ENCODE measurements at regions not wholly inside any gene's neighbourhood (a gene's known extent, or its start where the extent isn't known, plus 50 kb on each side); places are given as distances from the start of the nearest gene placed in this dataset.

GRCh38 chr6:147654103-147654845 is 145.8 kb downstream of the SAMD5 start:
- H3K36me3 Mint-ChIP-seq (ENCODE audit: low read depth): no peaks in the 10 kb centered on the region
- H3K4me3 Mint-ChIP-seq: no peak overlapping the region
- no peaks in the 10 kb centered on the region for H3K4me1 Mint-ChIP-seq (ENCODE audit: low read depth)
- H3K27me3 Mint-ChIP-seq: no peaks in the 10 kb centered on the region
- H3K27ac Mint-ChIP-seq: no peak overlapping the region
- peaks cover 6% of the 10 kb centered on the region for H3K9me3 Mint-ChIP-seq

DNA sequence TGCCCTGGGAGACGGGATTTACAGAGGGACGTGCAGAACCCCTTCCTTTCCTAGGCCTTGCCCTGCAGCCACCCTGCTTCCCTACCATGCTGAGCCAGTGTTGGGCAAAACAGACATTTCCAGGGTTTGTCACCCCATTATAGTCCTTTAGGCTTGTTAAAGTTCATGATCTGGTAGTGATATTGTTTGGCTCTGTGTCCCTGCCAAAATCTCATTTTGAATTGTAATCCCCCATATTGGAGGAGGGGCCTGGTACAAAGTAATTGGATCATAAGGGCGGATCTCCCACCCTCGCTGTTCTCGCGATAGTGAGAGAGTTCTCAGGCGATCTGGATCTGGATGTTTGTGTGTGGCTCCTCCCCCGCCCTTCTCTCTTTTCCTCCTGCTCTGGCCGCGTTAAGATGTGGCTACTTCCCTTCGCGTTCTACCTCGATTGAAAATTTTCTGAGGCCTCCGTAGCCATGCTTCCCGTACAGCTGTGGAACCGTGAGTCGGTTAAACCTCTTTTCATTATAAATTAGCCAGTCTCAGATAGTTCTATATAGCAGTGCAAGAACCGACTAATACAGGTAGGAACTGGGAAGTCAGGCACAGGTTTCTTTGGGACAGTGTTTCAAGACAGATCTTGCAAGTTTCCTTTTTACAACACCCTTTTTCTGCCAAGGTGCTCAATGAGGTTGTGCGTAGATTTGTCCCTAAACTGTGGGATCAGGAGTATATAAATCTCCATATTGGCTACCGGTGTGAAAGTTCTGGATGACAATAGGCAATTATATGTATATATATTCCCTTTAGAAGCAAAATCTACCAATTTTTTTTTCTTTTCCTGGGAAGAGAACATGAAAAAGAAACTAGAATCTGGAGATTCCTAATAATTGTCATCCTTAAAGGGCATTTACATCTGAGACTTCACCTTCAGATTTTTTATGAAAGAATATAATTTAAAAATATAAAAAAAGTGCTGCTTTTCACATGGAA is 152.1 kb downstream of the SAMD5 start:
- Mint-ChIP-seq H3K27ac (no peak overlapping the region), H3K27me3 (no peaks in the 10 kb centered on the region), H3K4me1 (ENCODE audit: low read depth) (no peaks in the 10 kb centered on the region), H3K9me3 (peaks cover 5% of the 10 kb centered on the region), H3K36me3 (ENCODE audit: low read depth) (no peaks in the 10 kb centered on the region), H3K4me3 (no peak overlapping the region)

- H3K27me3 Mint-ChIP-seq: no peaks in the 10 kb centered on the region
- no peak overlapping the region for H3K4me3 Mint-ChIP-seq
- H3K9me3 Mint-ChIP-seq: no peaks in the 10 kb centered on the region
- no peak overlapping the region for H3K27ac Mint-ChIP-seq
- no peaks in the 10 kb centered on the region for H3K36me3 Mint-ChIP-seq (ENCODE audit: low read depth)
- no peaks in the 10 kb centered on the region for H3K4me1 Mint-ChIP-seq (ENCODE audit: low read depth)
Observed at GRCh38 chr6:147662646-147663045, 154.2 kb downstream of the SAMD5 start.

- Mint-ChIP-seq H3K4me1 (ENCODE audit: low read depth) (no peaks in the 10 kb centered on the region), H3K36me3 (ENCODE audit: low read depth) (no peaks in the 10 kb centered on the region), H3K27me3 (no peaks in the 10 kb centered on the region), H3K4me3 (no peak overlapping the region), H3K9me3 (peaks cover 4% of the 10 kb centered on the region), H3K27ac (no peak overlapping the region)
Observed at GRCh38 chr6:147664092-147664491, 155.6 kb downstream of the SAMD5 start.

DNA sequence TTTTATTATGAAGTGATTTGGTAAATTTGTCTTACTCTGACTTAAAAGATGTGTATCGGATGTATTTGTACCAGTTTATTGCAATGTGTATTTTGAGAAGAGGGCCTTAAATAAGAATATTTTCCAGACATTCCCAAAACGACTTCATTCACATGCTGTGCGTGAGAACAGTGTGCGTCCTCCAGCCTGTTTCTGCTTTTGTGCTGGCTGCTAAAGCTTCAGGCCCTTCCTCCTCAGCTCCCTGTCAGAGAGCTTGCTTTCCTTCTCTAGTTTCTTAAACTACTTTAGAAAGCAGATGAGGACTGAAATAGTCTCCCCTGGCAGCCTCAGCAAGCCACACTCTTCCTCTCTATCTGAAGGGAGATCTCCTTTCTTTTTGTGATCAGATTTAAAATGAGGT is 157.8 kb downstream of the SAMD5 start:
- H3K4me3 Mint-ChIP-seq: no peak overlapping the region
- no peak overlapping the region for H3K27ac Mint-ChIP-seq

GRCh38 chr6:147667082-147667481 is 158.6 kb downstream of the SAMD5 start:
- H3K27ac Mint-ChIP-seq: no peak overlapping the region
- H3K9me3 Mint-ChIP-seq: peaks cover 12% of the 10 kb centered on the region
- H3K27me3 Mint-ChIP-seq: no peaks in the 10 kb centered on the region
- no peak overlapping the region for H3K4me3 Mint-ChIP-seq
- H3K4me1 Mint-ChIP-seq (ENCODE audit: low read depth): no peaks in the 10 kb centered on the region
- H3K36me3 Mint-ChIP-seq (ENCODE audit: low read depth): no peaks in the 10 kb centered on the region

More for the DNA sequence above, 157.8 kb downstream of the SAMD5 start:
- H3K9me3 Mint-ChIP-seq: peaks cover 12% of the 10 kb centered on the region
- no peaks in the 10 kb centered on the region for H3K4me1 Mint-ChIP-seq (ENCODE audit: low read depth)
- H3K36me3 Mint-ChIP-seq (ENCODE audit: low read depth): no peaks in the 10 kb centered on the region
- no peaks in the 10 kb centered on the region for H3K27me3 Mint-ChIP-seq

DNA sequence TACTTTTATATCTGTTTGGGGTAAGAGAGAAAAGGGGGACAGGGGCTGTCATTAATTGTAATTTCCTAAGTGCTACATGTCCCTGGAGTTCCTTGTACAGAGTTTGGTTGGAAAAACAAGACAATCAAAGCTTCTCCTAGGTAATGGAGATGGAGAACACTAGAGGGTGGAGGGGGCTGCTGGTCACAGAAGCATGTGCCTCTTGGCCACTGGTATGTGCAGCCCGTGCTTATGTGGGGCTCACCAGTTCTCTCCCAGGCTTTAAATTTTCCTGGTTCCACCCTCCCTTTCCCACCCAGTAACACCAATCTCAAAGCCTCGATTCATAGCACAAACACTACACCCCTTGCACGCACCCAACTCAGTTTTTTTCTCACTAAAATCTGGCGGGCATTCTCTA is 165.6 kb downstream of the SAMD5 start:
- Mint-ChIP-seq H3K27me3 (no peaks in the 10 kb centered on the region), H3K36me3 (ENCODE audit: low read depth) (no peaks in the 10 kb centered on the region), H3K4me3 (no peak overlapping the region)

DNA sequence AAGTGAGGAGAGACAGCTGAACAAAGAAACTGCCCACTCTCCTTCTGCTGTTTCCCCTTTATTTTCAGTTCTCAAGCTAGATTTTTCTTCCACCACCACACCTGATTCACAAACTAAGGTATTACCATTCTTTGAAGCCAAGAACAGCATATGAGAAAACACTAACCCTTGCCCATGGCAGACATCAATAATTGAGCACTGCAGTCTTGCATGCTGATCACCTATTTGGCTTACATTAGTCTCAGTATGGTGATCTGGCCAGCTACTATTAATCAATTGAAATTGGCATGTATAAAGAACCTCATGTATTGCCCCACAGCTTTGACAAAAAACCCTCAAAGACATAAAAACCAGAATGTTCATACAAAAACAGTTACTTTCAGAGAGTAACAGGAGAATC is 166.3 kb downstream of the SAMD5 start:
- Mint-ChIP-seq H3K9me3 (peaks cover 4% of the 10 kb centered on the region), H3K36me3 (ENCODE audit: low read depth) (no peaks in the 10 kb centered on the region), H3K27me3 (no peaks in the 10 kb centered on the region), H3K4me1 (ENCODE audit: low read depth) (no peaks in the 10 kb centered on the region), H3K4me3 (no peak overlapping the region), H3K27ac (no peak overlapping the region)

More for the DNA sequence above, 165.6 kb downstream of the SAMD5 start:
- H3K9me3 Mint-ChIP-seq: peaks cover 7% of the 10 kb centered on the region
- H3K4me1 Mint-ChIP-seq (ENCODE audit: low read depth): no peaks in the 10 kb centered on the region
- no peak overlapping the region for H3K27ac Mint-ChIP-seq

DNA sequence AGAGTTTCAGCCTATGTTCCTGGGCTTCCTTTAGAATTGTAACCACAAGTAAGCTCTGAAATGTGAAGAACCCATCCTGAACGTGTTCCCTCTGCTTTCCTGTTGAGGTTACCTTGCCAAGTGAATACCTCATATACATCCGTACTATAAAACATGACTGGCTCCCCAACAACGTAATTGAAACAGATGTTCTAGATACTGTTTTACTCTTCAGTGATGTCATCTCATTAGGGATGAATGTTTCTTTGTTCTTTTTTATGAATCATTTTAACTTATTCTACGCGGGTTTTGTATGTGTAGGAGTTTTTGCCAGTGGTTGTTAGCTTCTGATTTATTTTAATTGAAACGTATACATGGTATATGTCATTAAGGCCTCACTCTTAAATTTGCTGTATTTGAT is 166.8 kb downstream of the SAMD5 start:
- Mint-ChIP-seq H3K36me3 (ENCODE audit: low read depth) (no peaks in the 10 kb centered on the region), H3K4me1 (ENCODE audit: low read depth) (no peaks in the 10 kb centered on the region), H3K27me3 (no peaks in the 10 kb centered on the region), H3K9me3 (peaks cover 3% of the 10 kb centered on the region), H3K27ac (no peak overlapping the region), H3K4me3 (no peak overlapping the region)

GRCh38 chr6:147676495-147677199 is 168.2 kb downstream of the SAMD5 start:
- H3K4me3 Mint-ChIP-seq: no peak overlapping the region
- no peaks in the 10 kb centered on the region for H3K4me1 Mint-ChIP-seq (ENCODE audit: low read depth)
- H3K36me3 Mint-ChIP-seq (ENCODE audit: low read depth): no peaks in the 10 kb centered on the region
- no peaks in the 10 kb centered on the region for H3K27me3 Mint-ChIP-seq
- no peak overlapping the region for H3K27ac Mint-ChIP-seq
- no peaks in the 10 kb centered on the region for H3K9me3 Mint-ChIP-seq

DNA sequence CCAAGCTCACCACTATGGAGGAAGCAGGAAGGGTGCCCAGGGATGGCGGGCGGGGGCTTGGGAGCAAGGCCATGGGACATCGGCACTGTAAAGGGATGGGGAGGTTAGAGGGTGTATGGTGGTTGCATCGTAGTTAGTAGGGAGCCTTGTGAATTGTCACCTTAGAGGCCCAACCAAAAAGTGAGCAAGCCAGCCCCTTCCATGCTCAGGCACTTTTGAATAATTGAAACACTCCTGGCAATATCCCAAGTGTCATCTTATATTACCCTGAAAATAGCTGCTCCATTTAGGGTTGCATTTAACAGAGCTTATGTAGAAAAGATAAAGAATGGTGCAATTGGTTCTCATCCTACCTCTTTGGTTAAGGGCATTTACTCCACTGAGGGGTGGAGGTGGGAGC is 169.2 kb downstream of the SAMD5 start:
- Mint-ChIP-seq H3K4me1 (ENCODE audit: low read depth) (no peaks in the 10 kb centered on the region), H3K27ac (no peak overlapping the region), H3K4me3 (no peak overlapping the region), H3K36me3 (ENCODE audit: low read depth) (no peaks in the 10 kb centered on the region), H3K27me3 (no peaks in the 10 kb centered on the region), H3K9me3 (no peaks in the 10 kb centered on the region)

- Mint-ChIP-seq H3K4me1 (ENCODE audit: low read depth) (no peaks in the 10 kb centered on the region), H3K4me3 (no peak overlapping the region), H3K9me3 (no peaks in the 10 kb centered on the region), H3K27me3 (no peaks in the 10 kb centered on the region), H3K36me3 (ENCODE audit: low read depth) (no peaks in the 10 kb centered on the region), H3K27ac (no peak overlapping the region)
Observed at GRCh38 chr6:147678253-147678652, 169.8 kb downstream of the SAMD5 start.

DNA sequence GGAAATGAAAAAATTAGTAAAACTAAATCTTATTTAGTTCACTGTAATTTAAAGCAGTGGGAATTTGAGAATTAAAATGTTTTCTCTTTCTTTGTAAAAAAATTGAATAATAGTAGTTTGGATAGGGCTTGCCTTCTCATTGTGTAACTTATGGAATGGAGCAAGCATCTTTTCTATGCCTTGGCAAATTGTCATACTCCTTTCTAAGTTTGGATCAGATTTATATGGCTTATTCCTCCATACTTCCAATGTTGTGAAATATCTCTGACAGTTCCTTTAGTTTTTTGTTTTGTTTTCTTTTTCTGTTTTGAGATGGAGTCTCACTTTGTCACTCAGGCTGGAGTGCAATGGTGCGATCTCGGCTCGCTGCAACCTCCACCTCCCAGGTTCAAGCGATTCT is 176.4 kb downstream of the SAMD5 start:
- Mint-ChIP-seq H3K4me1 (ENCODE audit: low read depth) (no peaks in the 10 kb centered on the region), H3K36me3 (ENCODE audit: low read depth) (no peaks in the 10 kb centered on the region), H3K27ac (no peak overlapping the region), H3K27me3 (no peaks in the 10 kb centered on the region), H3K9me3 (no peaks in the 10 kb centered on the region), H3K4me3 (no peak overlapping the region)

DNA sequence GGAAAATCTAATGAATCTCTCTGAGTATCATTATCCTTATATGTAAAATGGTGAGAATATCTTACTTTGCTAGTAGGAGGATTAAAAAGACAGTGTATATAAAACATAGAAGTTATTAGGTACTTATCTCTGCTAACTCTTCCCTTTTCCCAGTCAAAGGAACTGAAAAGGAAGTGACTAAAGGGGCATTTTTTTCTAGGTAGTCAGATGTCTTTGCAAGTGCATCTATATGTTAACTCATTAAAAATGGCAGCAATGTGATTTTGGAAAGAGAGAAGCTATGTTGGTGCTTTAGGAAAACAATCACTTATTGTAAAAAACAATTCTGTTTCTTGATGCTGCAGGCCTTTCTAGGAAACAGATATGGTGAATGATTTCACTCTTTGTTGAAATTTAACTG is 180.9 kb downstream of the SAMD5 start:
- no peak overlapping the region for H3K27ac Mint-ChIP-seq

GRCh38 chr6:147691446-147691845 is 183.0 kb downstream of the SAMD5 start:
- Mint-ChIP-seq H3K27me3 (no peaks in the 10 kb centered on the region), H3K4me1 (ENCODE audit: low read depth) (no peaks in the 10 kb centered on the region), H3K9me3 (no peaks in the 10 kb centered on the region), H3K36me3 (ENCODE audit: low read depth) (no peaks in the 10 kb centered on the region), H3K27ac (no peak overlapping the region), H3K4me3 (no peak overlapping the region)

More for the DNA sequence above, 180.9 kb downstream of the SAMD5 start:
- no peaks in the 10 kb centered on the region for H3K9me3 Mint-ChIP-seq
- no peaks in the 10 kb centered on the region for H3K36me3 Mint-ChIP-seq (ENCODE audit: low read depth)
- no peak overlapping the region for H3K4me3 Mint-ChIP-seq
- H3K4me1 Mint-ChIP-seq (ENCODE audit: low read depth): no peaks in the 10 kb centered on the region
- no peaks in the 10 kb centered on the region for H3K27me3 Mint-ChIP-seq

Data from stimulated activated naive CD8-positive, alpha-beta T cell treated with anti-CD3 and anti-CD28 coated beads, Interleukin-15, Interleukin-2, amounts not matched to agents 100 ng/mL and 50 ng/mL, for 24 hours (primary cell).